IPS-15b (cell line): ENCODE measurements at regions not wholly inside any gene's neighbourhood (a gene's known extent, or its start where the extent isn't known, plus 50 kb on each side); places are given as distances from the start of the nearest gene placed in this dataset.
"Not testable (repeated sequence)": the region's sequence is repeated elsewhere in the genome, so short reads cannot be mapped to it uniquely, and the experiment has no call there.

Source experiments
- H3K27me3 ChIP-seq: one replicate; pipeline ENCODE4 v1.6.1; 2013; ENCODE audit warnings: low read length; ENCODE audit not compliant: control insufficient read depth, insufficient read depth
- H3K36me3 ChIP-seq: one replicate; pipeline ENCODE4 v1.6.1; 2013; ENCODE audit warnings: low read length; ENCODE audit not compliant: control insufficient read depth, insufficient read depth
- H3K4me1 ChIP-seq: one replicate; pipeline ENCODE4 v1.6.1; 2013; ENCODE audit warnings: mild to moderate bottlenecking, low read length; ENCODE audit not compliant: control insufficient read depth, insufficient read depth
- H3K4me3 ChIP-seq: one replicate; pipeline ENCODE4 v1.5.1; 2013; ENCODE audit warnings: low read depth, low read length
- H3K9ac ChIP-seq: one replicate; pipeline ENCODE4 v1.6.1; 2013; ENCODE audit warnings: low read depth, mild to moderate bottlenecking, low read length
- H3K9me3 ChIP-seq: one replicate; pipeline ENCODE4 v1.6.1; 2013; ENCODE audit warnings: mild to moderate bottlenecking, low read length; ENCODE audit not compliant: control insufficient read depth, insufficient read depth

GRCh38 chr12:87344699-87345098, 684.5 kb downstream of the C12orf50 start:
- Histone ChIP-seq H3K27me3 (no peaks in the 10 kb centered on the region), H3K9me3 (no peaks in the 10 kb centered on the region), H3K36me3 (no peaks in the 10 kb centered on the region), H3K4me3 (no peak overlapping the region), H3K4me1 (no peaks in the 10 kb centered on the region), H3K9ac (no peak overlapping the region)

- Histone ChIP-seq H3K27me3 (no peaks in the 10 kb centered on the region), H3K9me3 (no peaks in the 10 kb centered on the region), H3K4me1 (no peaks in the 10 kb centered on the region), H3K4me3 (no peak overlapping the region), H3K9ac (no peak overlapping the region), H3K36me3 (no peaks in the 10 kb centered on the region)
These were observed 690.5 kb downstream of the C12orf50 start for GRCh38 chr12:87338681-87339080.

GRCh38 chr12:87336814-87337336, 692.3 kb downstream of the C12orf50 start:
- H3K36me3 ChIP-seq = no peaks in the 10 kb centered on the region

GRCh38 chr12:87332987-87333726, 696.0 kb downstream of the C12orf50 start:
- H3K9ac ChIP-seq = no peak overlapping the region
- no peaks in the 10 kb centered on the region for H3K4me1 ChIP-seq
- H3K9me3 ChIP-seq = no peaks in the 10 kb centered on the region
- H3K36me3 ChIP-seq = no peaks in the 10 kb centered on the region
- H3K4me3 ChIP-seq = no peak overlapping the region
- H3K27me3 ChIP-seq = no peaks in the 10 kb centered on the region

More at GRCh38 chr12:87336814-87337336, 692.3 kb downstream of the C12orf50 start:
- Histone ChIP-seq H3K4me1 (no peaks in the 10 kb centered on the region), H3K4me3 (no peak overlapping the region), H3K9me3 (no peaks in the 10 kb centered on the region), H3K9ac (no peak overlapping the region), H3K27me3 (no peaks in the 10 kb centered on the region)

- H3K36me3 ChIP-seq, H3K4me1 ChIP-seq, H3K9me3 ChIP-seq, H3K9ac ChIP-seq, H3K27me3 ChIP-seq, H3K4me3 ChIP-seq: not testable (repeated sequence)
These were observed 699.1 kb downstream of the C12orf50 start for GRCh38 chr12:87330071-87330555.

- Histone ChIP-seq H3K4me1 (no peaks in the 10 kb centered on the region), H3K9ac (no peak overlapping the region), H3K4me3 (no peak overlapping the region), H3K27me3 (no peaks in the 10 kb centered on the region), H3K36me3 (no peaks in the 10 kb centered on the region), H3K9me3 (no peaks in the 10 kb centered on the region)
These were observed 699.9 kb downstream of the C12orf50 start for GRCh38 chr12:87329076-87329863.

GRCh38 chr12:87323369-87323768, 705.8 kb downstream of the C12orf50 start:
- H3K4me1 ChIP-seq = no peaks in the 10 kb centered on the region
- H3K27me3 ChIP-seq = no peaks in the 10 kb centered on the region
- H3K9me3 ChIP-seq = no peaks in the 10 kb centered on the region
- H3K36me3 ChIP-seq = no peaks in the 10 kb centered on the region
- no peak overlapping the region for H3K4me3 ChIP-seq
- no peak overlapping the region for H3K9ac ChIP-seq

GRCh38 chr12:87320724-87321123, 708.5 kb downstream of the C12orf50 start:
- Histone ChIP-seq H3K4me1 (no peaks in the 10 kb centered on the region), H3K9ac (no peak overlapping the region), H3K36me3 (no peaks in the 10 kb centered on the region), H3K27me3 (no peaks in the 10 kb centered on the region), H3K9me3 (no peaks in the 10 kb centered on the region), H3K4me3 (no peak overlapping the region)

- H3K4me1 ChIP-seq = no peaks in the 10 kb centered on the region
- no peaks in the 10 kb centered on the region for H3K36me3 ChIP-seq
- H3K9ac ChIP-seq = no peak overlapping the region
These were observed 711.9 kb downstream of the C12orf50 start for GRCh38 chr12:87317302-87317701.

GRCh38 chr12:87311206-87311605, 718.0 kb downstream of the C12orf50 start:
- H3K27me3 ChIP-seq = no peaks in the 10 kb centered on the region
- no peaks in the 10 kb centered on the region for H3K36me3 ChIP-seq
- no peaks in the 10 kb centered on the region for H3K4me1 ChIP-seq
- H3K4me3 ChIP-seq = no peak overlapping the region
- no peaks in the 10 kb centered on the region for H3K9me3 ChIP-seq
- no peak overlapping the region for H3K9ac ChIP-seq

More at GRCh38 chr12:87317302-87317701, 711.9 kb downstream of the C12orf50 start:
- Histone ChIP-seq H3K9me3 (no peaks in the 10 kb centered on the region), H3K27me3 (no peaks in the 10 kb centered on the region), H3K4me3 (no peak overlapping the region)

- H3K27me3 ChIP-seq = no peaks in the 10 kb centered on the region
- no peaks in the 10 kb centered on the region for H3K9me3 ChIP-seq
- H3K4me1 ChIP-seq = no peaks in the 10 kb centered on the region
- H3K9ac ChIP-seq = no peak overlapping the region
- no peaks in the 10 kb centered on the region for H3K36me3 ChIP-seq
- H3K4me3 ChIP-seq = no peak overlapping the region
These were observed 719.1 kb downstream of the C12orf50 start for GRCh38 chr12:87310126-87310525.
